ENCODE measurements at regions not wholly inside any gene's neighbourhood (a gene's known extent, or its start where the extent isn't known, plus 50 kb on each side); places are given as distances from the start of the nearest gene placed in this dataset.

DNA sequence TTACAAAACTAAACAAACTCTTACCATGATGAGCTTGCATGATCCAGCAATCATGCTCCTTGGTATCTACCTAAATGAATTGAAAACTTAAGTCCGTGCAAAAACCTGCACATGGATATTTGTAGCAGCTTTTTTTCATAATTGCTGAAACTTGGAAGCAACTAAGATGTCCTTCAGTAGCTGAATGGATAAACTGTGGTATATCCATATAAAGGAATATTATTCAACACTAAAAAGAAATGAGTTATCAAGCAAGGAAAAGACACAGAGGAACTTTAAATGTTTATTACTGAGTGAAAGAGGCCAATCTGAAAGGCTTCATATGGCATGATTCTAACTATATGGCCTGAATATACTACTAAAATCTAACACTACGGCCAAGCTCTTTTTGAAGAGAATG is 139.1 kb upstream of the ZNF608 start:
- Histone ChIP-seq H3K36me3 (ENCODE audit: insufficient read depth, low read length) (no peaks in the 10 kb centered on the region), H3K4me3 (ENCODE audit: low read length) (no peak overlapping the region), H3K4me1 (ENCODE audit: insufficient read depth, low read length) (no peaks in the 10 kb centered on the region), H3K27ac (ENCODE audit: low read depth in 1 of 2, low read length in 2 of 2) (no peak overlapping the region), H3K9me3 (ENCODE audit: control insufficient read depth in 1 of 2, insufficient read depth in 1 of 2, low read length in 2 of 2) (peaks cover 0 to 8% of the 10 kb centered on the region in 2 experiments), H3K27me3 (ENCODE audit: control insufficient read depth in 1 of 2, insufficient read depth in 2 of 2, low read length in 2 of 2) (no peaks in the 10 kb centered on the region)
- ChIA-PET POLR2A (no interaction called here), CTCF (interaction anchor here (0.8 kb wide), 1 partner anchor 78 kb away, joined by 3 read pairs; no protein-coding TSS in a partner anchor)
- no peaks in the 10 kb centered on the region for H3K9me3 Mint-ChIP-seq
- no peaks in the 10 kb centered on the region for H3K4me1 Mint-ChIP-seq (ENCODE audit: low read depth)
- H3K36me3 Mint-ChIP-seq (ENCODE audit: low read depth), result no peaks in the 10 kb centered on the region
- ATAC-seq (ENCODE audit: poor library complexity) (no peak), DNase-seq (no peak)
- no peak overlapping the region for H3K4me3 Mint-ChIP-seq
- H3K27ac Mint-ChIP-seq, result no peak overlapping the region
- TF ChIP-seq CTCF (IDR thresholded peaks at IDR 0.05), result no peak
- H3K27me3 Mint-ChIP-seq, result no peaks in the 10 kb centered on the region
- intact Hi-C loops (cut with DNase I, micrococcal nuclease), result no loop called here

- intact Hi-C loops (cut with DNase I, micrococcal nuclease), result no loop called here
- ChIA-PET POLR2A (no interaction called here), CTCF (no interaction called here)
- Mint-ChIP-seq H3K27ac (no peak overlapping the region), H3K9me3 (no peaks in the 10 kb centered on the region), H3K36me3 (ENCODE audit: low read depth) (no peaks in the 10 kb centered on the region), H3K4me1 (ENCODE audit: low read depth) (no peaks in the 10 kb centered on the region), H3K27me3 (no peaks in the 10 kb centered on the region), H3K4me3 (no peak overlapping the region)
- H3K4me3 ChIP-seq (ENCODE audit: low read length), result no peak overlapping the region
- ATAC-seq (ENCODE audit: poor library complexity) (no peak), DNase-seq (no peak)
- no peaks in the 10 kb centered on the region for H3K27me3 ChIP-seq (ENCODE audit: control insufficient read depth in 1 of 2, insufficient read depth in 2 of 2, low read length in 2 of 2)
- no peaks in the 10 kb centered on the region for H3K36me3 ChIP-seq (ENCODE audit: insufficient read depth, low read length)
- no peak overlapping the region for H3K27ac ChIP-seq (ENCODE audit: low read depth in 1 of 2, low read length in 2 of 2)
- H3K4me1 ChIP-seq (ENCODE audit: insufficient read depth, low read length), result no peaks in the 10 kb centered on the region
- no peak for TF ChIP-seq CTCF (IDR thresholded peaks at IDR 0.05)
- peaks cover 0 to 6% of the 10 kb centered on the region in 2 experiments for H3K9me3 ChIP-seq (ENCODE audit: control insufficient read depth in 1 of 2, insufficient read depth in 1 of 2, low read length in 2 of 2)
These were observed 140.8 kb upstream of the ZNF608 start for GRCh38 chr5:124887223-124887622.

- no peaks in the 10 kb centered on the region for H3K36me3 ChIP-seq (ENCODE audit: insufficient read depth, low read length)
- Mint-ChIP-seq H3K27me3 (no peaks in the 10 kb centered on the region), H3K36me3 (ENCODE audit: low read depth) (no peaks in the 10 kb centered on the region), H3K4me1 (ENCODE audit: low read depth) (no peaks in the 10 kb centered on the region), H3K4me3 (no peak overlapping the region), H3K9me3 (no peaks in the 10 kb centered on the region), H3K27ac (no peak overlapping the region)
- H3K4me3 ChIP-seq (ENCODE audit: low read length), result no peak overlapping the region
- H3K9me3 ChIP-seq (ENCODE audit: control insufficient read depth in 1 of 2, insufficient read depth in 1 of 2, low read length in 2 of 2), result peaks cover 0 to 12% of the 10 kb centered on the region in 2 experiments
- POLR2A ChIA-PET, result no interaction called here
- H3K27me3 ChIP-seq (ENCODE audit: control insufficient read depth in 1 of 2, insufficient read depth in 2 of 2, low read length in 2 of 2), result no peaks in the 10 kb centered on the region
- no peak overlapping the region for H3K27ac ChIP-seq (ENCODE audit: low read depth in 1 of 2, low read length in 2 of 2)
- ATAC-seq (ENCODE audit: poor library complexity) (no peak), DNase-seq (no peak)
- H3K4me1 ChIP-seq (ENCODE audit: insufficient read depth, low read length), result no peaks in the 10 kb centered on the region
- CTCF ChIA-PET, result no interaction called here
- intact Hi-C loops (cut with DNase I, micrococcal nuclease), result no loop called here
- no peak for TF ChIP-seq CTCF (IDR thresholded peaks at IDR 0.05)
These were observed 141.6 kb upstream of the ZNF608 start for GRCh38 chr5:124888050-124888506.

All from CD4-positive, alpha-beta T cell (primary cell).